Ishikawa (cell line): ENCODE measurements at regions not wholly inside any gene's neighbourhood (a gene's known extent, or its start where the extent isn't known, plus 50 kb on each side); places are given as distances from the start of the nearest gene placed in this dataset.

Source experiments
- TF ChIP-seq, protein P1 (sequence below): IDR thresholded peaks from 2 replicates; pipeline ENCODE4 v1.6.1; 2012
- TF ChIP-seq, protein P2 (sequence below): IDR thresholded peaks from 2 replicates; pipeline ENCODE4 v1.6.1; 2012

GRCh38 chr16:79770244-79771064 lies 169.9 kb upstream of the MAF start:
- TF ChIP-seq, protein P1, sequence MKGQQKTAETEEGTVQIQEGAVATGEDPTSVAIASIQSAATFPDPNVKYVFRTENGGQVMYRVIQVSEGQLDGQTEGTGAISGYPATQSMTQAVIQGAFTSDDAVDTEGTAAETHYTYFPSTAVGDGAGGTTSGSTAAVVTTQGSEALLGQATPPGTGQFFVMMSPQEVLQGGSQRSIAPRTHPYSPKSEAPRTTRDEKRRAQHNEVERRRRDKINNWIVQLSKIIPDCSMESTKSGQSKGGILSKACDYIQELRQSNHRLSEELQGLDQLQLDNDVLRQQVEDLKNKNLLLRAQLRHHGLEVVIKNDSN, result no peak
- TF ChIP-seq, protein P2, sequence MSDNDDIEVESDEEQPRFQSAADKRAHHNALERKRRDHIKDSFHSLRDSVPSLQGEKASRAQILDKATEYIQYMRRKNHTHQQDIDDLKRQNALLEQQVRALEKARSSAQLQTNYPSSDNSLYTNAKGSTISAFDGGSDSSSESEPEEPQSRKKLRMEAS, result no peak
